K562 (cell line): ENCODE measurements at regions not wholly inside any gene's neighbourhood (a gene's known extent, or its start where the extent isn't known, plus 50 kb on each side); places are given as distances from the start of the nearest gene placed in this dataset.

Source experiments
- ATAC-seq: fragments of 200-7000 bp; cut with Tn5 transposase; 3 replicates; pipeline ENCODE4 v1.9.1; 2020; ENCODE audit warnings: moderate library complexity
- BruUV-seq: library from RNA; stranded (reverse); fragments of 400-500 nt; replicated peaks from 2 replicates; lab custom pipeline; 2021; lab: Mats Ljungman, UMichigan
- CTCF ChIA-PET: fragments of 300-600 bp; formaldehyde crosslinking; extraction: SDS; loops from one replicate; lab custom pipeline; 2021; ENCODE audit warnings: low intra/inter-chr PET ratio; lab: Yijun Ruan, JAX
- POLR2A ChIA-PET: fragments of 300-600, 350-650 bp; sonication (Branson Sonifier 250); formaldehyde crosslinking; extraction: SDS; loops from one replicate; lab custom pipeline; 2021; ENCODE audit warnings: antibody characterized with exemption, inconsistent platforms; lab: Yijun Ruan, JAX
- DNase-seq, 4 experiments: peaks; one replicate each; pipeline versions ENCODE4 v3.0.0 to v3.0.0-alpha.2; 2011 to 2018; ENCODE audit warnings: low spot score in 3 of 4, mixed read lengths in 3 of 4; ENCODE audit errors: extremely low read depth in 1 of 4
- FAIRE-seq: peaks from 2 replicates; lab custom pipeline; 2011; peaks lifted over from hg19 to GRCh38; lab: Jason Lieb, UNC
- H2AFZ ChIP-seq: 2 replicates; pipeline ENCODE4 v1.6.0; 2011; ENCODE audit warnings: low read depth, low read length, control low read depth, inconsistent platforms
- H3K27ac ChIP-seq: fragments of 200-600 bp; 3 replicates; pipeline ENCODE4 v1.8.0; 2011; ENCODE audit warnings: low read depth, mild to moderate bottlenecking, control low read depth, inconsistent platforms, low read length, moderate library complexity, mixed read lengths; ENCODE audit errors: extremely low read depth
- H3K27me3 ChIP-seq, 2 experiments: fragments of 300-600 bp in 1 of 2; 2 replicates in 1 of 2; 3 replicates in 1 of 2; pipeline versions ENCODE4 v1.6.0 to v1.8.0; 2011; ENCODE audit warnings: inconsistent platforms in 2 of 2, low read length in 2 of 2, mild to moderate bottlenecking in 1 of 2, mixed read lengths in 1 of 2, moderate library complexity in 1 of 2; ENCODE audit not compliant: control insufficient read depth in 2 of 2, insufficient read depth in 2 of 2
- H3K36me3 ChIP-seq: fragments of 300-600 bp; 3 replicates; pipeline ENCODE4 v1.8.0; 2011; ENCODE audit warnings: mild to moderate bottlenecking, low read length, inconsistent platforms; ENCODE audit not compliant: control insufficient read depth, insufficient read depth
- H3K4me1 ChIP-seq, 2 experiments: fragments of 200-600 bp in 1 of 2; replicated peaks in 1 of 2; 2 replicates in 1 of 2; 3 replicates in 1 of 2; pipeline versions ENCODE4 v1.5.1 to v1.8.0; 2011; ENCODE audit warnings: inconsistent platforms in 2 of 2, low read length in 2 of 2, mild to moderate bottlenecking in 1 of 2, mixed read lengths in 1 of 2, moderate library complexity in 1 of 2; ENCODE audit not compliant: control insufficient read depth in 2 of 2, insufficient read depth in 2 of 2
- H3K4me2 ChIP-seq: 2 replicates; pipeline ENCODE4 v1.6.1; 2011; ENCODE audit warnings: low read length, control low read depth, inconsistent platforms, mixed read lengths; ENCODE audit not compliant: insufficient read depth
- H3K4me3 ChIP-seq: fragments of 200-600 bp; sonication (generic), shearing (Covaris generic); 2 replicates; pipeline ENCODE4 v1.5.1; 2016; ENCODE audit warnings: control low read depth, inconsistent platforms
- H3K79me2 ChIP-seq: fragments of 200-600 bp; 3 replicates; pipeline ENCODE4 v1.8.0; 2011; ENCODE audit warnings: low read length, inconsistent platforms; ENCODE audit not compliant: control insufficient read depth, insufficient read depth
- H3K9ac ChIP-seq, 2 experiments: 2 replicates each; pipeline versions ENCODE4 v1.6.0 to v1.6.1; 2011; ENCODE audit warnings: low read depth in 2 of 2, low read length in 2 of 2, control low read depth in 1 of 2, inconsistent platforms in 1 of 2, mild to moderate bottlenecking in 1 of 2, mixed read lengths in 1 of 2; ENCODE audit not compliant: insufficient read depth in 1 of 2
- H3K9me1 ChIP-seq: one replicate; pipeline ENCODE4 v1.6.0; 2011; ENCODE audit warnings: inconsistent platforms, mild to moderate bottlenecking, low read length, moderate library complexity; ENCODE audit not compliant: control insufficient read depth, insufficient read depth
- H3K9me3 ChIP-seq: replicated peaks from 2 replicates; pipeline ENCODE4 v1.5.1; 2011; ENCODE audit warnings: low read depth, low read length, inconsistent platforms; ENCODE audit not compliant: control insufficient read depth, insufficient read depth
- H4K20me1 ChIP-seq: replicated peaks from 2 replicates; pipeline ENCODE4 v1.6.1; 2011; ENCODE audit warnings: low read length, inconsistent platforms, mixed read lengths; ENCODE audit not compliant: control insufficient read depth, insufficient read depth
- MEF2D ChIP-seq: conservative IDR thresholded peaks from 2 replicates; pipeline ENCODE4 v1.6.1; 2016; ENCODE audit warnings: low read depth, missing genetic modification characterization, missing compliant biosample characterization
- RBM34 ChIP-seq: fragments of 200-400 bp; formaldehyde crosslinking; IDR thresholded peaks from 2 replicates; pipeline ENCODE4 v1.6.1; 2018; ENCODE audit warnings: low read length, borderline replicate concordance; ENCODE audit not compliant: insufficient read depth
- XRCC5 ChIP-seq: fragments of 200-400 bp; formaldehyde crosslinking; IDR thresholded peaks from 2 replicates; pipeline ENCODE4 v1.6.1; 2017; ENCODE audit warnings: low read depth, mild to moderate bottlenecking, low read length
- WGBS: fragments of 100-300 bp; shearing (Covaris generic); methylation state at CpG from one replicate; pipeline ENCODE4 v1.1.6; 2016; ENCODE audit warnings: low coverage, mixed read lengths; ENCODE audit not compliant: insufficient coverage; ENCODE audit errors: missing lambda C conversion rate; 5-methylcytosine and 5-hydroxymethylcytosine counted together
- in situ Hi-C: fragments of 300-500 bp; cut with MboI; formaldehyde crosslinking; loops from 4 replicates; pipeline ENCODE4 v1.15.0; 2018; ENCODE audit warnings: inconsistent platforms, mixed read lengths
- intact Hi-C: fragments of 100-400 bp; cut with micrococcal nuclease; formaldehyde crosslinking; loops from 2 replicates; pipeline ENCODE4 v1.14.2; 2022

- no peaks in the 10 kb centered on the region for H3K27me3 ChIP-seq
- no peak overlapping the region for H3K9ac ChIP-seq
- peaks cover 0 to 4% of the 10 kb centered on the region in 2 experiments; a peak in 2 of 5 replicates for H3K4me1 ChIP-seq
- FAIRE-seq, result no peak
- ATAC-seq, result no peak
- no peaks in the 10 kb centered on the region for H4K20me1 ChIP-seq
- H3K4me2 ChIP-seq, result no peak overlapping the region
- BruUV-seq, result no TSS peak
- H3K4me3 ChIP-seq, result no peak overlapping the region
- H3K9me1 ChIP-seq, result no peaks in the 10 kb centered on the region
- 73% methylated on average over 3 of the region's 3 CpGs for WGBS
- H3K9me3 ChIP-seq, result no peaks in the 10 kb centered on the region
- TF ChIP-seq MEF2D, result no peak
- TF ChIP-seq XRCC5, result no peak
- no peak for TF ChIP-seq RBM34
- no peak overlapping the region for H2AFZ ChIP-seq
- no peaks in the 10 kb centered on the region for H3K79me2 ChIP-seq
- intact Hi-C loops, result no loop called here
- no peak for DNase-seq
- no peak overlapping the region for H3K27ac ChIP-seq
- in situ Hi-C loops, result no loop called here
- no peaks in the 10 kb centered on the region for H3K36me3 ChIP-seq
- CTCF ChIA-PET, result no interaction called here
- POLR2A ChIA-PET, result interaction anchor here (0.6 to 1.7 kb wide), 2 partner anchors 14 to 24 kb away, joined by 3 to 5 read pairs; no protein-coding TSS in a partner anchor
Observed at GRCh38 chr18:2316082-2316750, 255.1 kb downstream of the METTL4 start.
